ENCODE measurements at regions not wholly inside any gene's neighbourhood (a gene's known extent, or its start where the extent isn't known, plus 50 kb on each side); places are given as distances from the start of the nearest gene placed in this dataset.

- TF ChIP-seq YY1 (IDR thresholded peaks at IDR 0.05; ENCODE audit: insufficient read depth, insufficient read length) (no peak), SUZ12 (IDR thresholded peaks at IDR 0.05; ENCODE audit: extremely low read depth, insufficient read depth, insufficient read length) (no peak)
These were observed 1143.8 kb upstream of the MAP3K7 start for GRCh38 chr6:91730710-91731109.
